Astrocyte (in vitro differentiated cells and primary cell): ENCODE measurements at regions not wholly inside any gene's neighbourhood (a gene's known extent, or its start where the extent isn't known, plus 50 kb on each side); places are given as distances from the start of the nearest gene placed in this dataset.

Experiments used
- EZH2 ChIP-seq: IDR thresholded peaks from 2 replicates; pipeline ENCODE4 v1.6.1; 2012; ENCODE audit warnings: mild to moderate bottlenecking, low read length, inconsistent platforms; ENCODE audit not compliant: insufficient read depth
- TF ChIP-seq, protein P1 (sequence below): IDR thresholded peaks from 2 replicates; pipeline ENCODE4 v1.5.1; 2011; ENCODE audit warnings: low read depth, mild to moderate bottlenecking, inconsistent platforms, low read length, moderate library complexity; ENCODE audit not compliant: insufficient read depth

DNA sequence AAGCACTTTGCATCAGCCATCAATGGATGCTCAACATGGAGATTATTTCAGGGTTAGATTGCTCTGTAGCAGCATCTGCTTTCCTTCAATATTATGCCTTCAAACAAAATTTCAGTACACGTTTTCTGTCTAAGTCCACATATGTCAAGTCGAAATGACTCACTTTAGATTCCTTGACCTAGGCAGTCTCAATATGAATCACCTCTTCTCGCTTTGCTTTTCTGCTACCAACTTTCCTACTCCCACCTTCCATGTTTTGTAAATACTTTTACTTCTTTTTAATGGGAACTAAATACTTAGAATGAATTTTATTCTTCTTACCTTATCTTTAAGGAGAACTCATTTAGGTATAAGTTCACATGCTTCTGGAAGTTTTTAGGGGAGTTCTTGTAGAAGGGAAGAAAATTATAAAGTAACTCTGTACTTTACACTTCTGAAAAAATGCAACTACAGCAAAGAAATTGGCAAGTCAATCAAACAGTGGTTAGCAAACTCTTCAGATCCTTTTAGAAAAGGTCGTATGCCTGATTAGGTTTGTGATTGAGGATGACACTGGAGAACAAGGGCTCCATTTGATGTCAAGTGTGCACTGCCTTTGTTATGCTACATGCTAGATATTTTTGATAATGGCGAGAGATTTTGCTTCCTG is 478.5 kb upstream of the SMARCA2 start:
- TF ChIP-seq, protein P1, sequence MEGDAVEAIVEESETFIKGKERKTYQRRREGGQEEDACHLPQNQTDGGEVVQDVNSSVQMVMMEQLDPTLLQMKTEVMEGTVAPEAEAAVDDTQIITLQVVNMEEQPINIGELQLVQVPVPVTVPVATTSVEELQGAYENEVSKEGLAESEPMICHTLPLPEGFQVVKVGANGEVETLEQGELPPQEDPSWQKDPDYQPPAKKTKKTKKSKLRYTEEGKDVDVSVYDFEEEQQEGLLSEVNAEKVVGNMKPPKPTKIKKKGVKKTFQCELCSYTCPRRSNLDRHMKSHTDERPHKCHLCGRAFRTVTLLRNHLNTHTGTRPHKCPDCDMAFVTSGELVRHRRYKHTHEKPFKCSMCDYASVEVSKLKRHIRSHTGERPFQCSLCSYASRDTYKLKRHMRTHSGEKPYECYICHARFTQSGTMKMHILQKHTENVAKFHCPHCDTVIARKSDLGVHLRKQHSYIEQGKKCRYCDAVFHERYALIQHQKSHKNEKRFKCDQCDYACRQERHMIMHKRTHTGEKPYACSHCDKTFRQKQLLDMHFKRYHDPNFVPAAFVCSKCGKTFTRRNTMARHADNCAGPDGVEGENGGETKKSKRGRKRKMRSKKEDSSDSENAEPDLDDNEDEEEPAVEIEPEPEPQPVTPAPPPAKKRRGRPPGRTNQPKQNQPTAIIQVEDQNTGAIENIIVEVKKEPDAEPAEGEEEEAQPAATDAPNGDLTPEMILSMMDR = no peak
- no peak for TF ChIP-seq EZH2
